ENCODE measurements at regions not wholly inside any gene's neighbourhood (a gene's known extent, or its start where the extent isn't known, plus 50 kb on each side); places are given as distances from the start of the nearest gene placed in this dataset.
A peak's percentile ranks its signal among the peaks of the same experiment; 100 is the strongest.

DNA sequence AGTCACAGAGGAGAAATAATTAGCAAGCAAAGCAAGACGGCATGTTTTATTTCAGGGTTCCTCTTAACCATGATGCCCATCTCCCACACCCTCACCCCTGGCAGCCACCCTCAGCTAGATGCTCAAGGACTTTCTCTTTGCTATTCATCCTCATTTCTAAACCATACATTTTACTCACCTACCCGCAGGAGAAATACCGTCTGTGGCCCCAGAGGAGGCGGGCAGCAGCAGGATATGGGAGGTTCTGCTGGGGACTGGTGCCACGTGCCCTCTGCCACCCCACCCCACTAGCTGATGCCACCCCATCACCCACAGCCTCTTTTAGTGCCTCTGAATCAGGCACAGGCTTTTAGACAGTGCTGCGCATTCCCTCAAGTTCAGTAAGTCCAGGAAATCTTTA, 168.7 kb upstream of the ITGB1 start:
- no peak for DNase-seq

DNA sequence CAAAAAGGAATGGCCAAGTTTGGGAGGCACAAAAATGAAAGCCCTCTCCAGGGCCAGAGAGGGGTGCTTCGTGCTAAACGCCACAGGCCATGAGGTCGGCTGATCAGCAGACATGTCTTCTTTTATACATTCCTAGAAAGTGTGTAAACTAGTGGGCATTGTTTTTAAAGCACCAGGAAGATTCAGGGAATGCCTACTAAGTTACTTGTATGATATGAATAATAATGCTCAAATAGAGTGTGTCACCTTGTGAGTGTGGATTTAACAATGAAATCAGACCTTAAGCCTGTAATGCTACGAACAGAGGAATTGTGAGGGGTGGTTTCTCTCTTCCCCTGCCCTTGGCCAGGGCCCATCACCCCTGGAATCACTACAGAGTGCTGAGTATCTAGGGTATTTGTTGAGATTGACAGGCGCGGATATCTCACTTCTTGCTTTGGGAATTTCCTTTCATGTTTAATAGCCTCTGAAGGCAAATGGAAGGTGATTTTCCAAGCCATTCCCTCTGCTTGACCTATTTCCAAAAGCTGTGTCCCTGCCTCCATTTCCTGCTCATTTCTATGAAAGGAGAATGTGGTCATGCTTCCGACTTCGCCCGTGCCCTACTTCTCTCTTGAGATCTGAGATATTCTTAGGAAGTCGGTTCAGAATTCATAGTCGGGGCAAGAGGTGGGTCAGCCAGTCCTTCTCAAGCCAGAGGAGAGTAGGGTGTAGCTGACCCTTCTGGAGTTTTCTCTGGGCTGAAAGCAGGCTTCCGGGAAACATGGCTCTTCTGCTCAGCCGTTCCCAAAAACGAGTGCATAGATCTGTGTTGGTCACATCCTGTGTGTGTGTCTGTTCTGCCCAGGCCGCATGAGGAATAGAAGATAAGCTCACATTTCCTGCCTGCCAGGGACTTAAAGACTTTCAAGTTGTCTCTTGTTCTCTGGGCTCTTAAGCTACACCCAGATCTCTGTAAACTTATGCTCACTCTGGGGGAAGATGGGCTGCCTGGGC, 167.8 kb upstream of the ITGB1 start:
- DNase-seq = no peak

GRCh38 chr10:33125111-33125510, 167.1 kb upstream of the ITGB1 start:
- no peak for DNase-seq

DNA sequence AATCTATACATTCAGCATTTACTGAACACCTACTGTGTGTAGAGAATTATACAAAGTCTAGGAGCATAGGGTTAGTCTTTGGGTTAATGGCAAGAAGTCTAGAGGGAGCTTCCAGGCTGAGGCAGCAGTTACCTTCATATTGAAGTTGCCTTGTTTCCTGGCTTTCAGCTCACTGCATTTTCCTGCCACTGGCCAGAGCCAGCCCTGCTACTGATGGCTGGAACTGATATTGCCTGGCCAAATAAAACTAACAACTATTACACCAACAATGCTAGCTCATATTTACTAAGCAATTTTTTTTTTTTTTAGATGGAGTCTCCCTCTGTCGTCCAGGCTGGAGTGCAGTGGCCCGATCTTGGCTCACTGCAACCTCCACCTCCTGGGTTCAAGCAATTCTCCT, 165.7 kb upstream of the ITGB1 start:
- no peak for DNase-seq

- DNase-seq = peak; percentile 77
Measured at GRCh38 chr10:33122014-33122809, 164.2 kb upstream of the ITGB1 start.

DNA sequence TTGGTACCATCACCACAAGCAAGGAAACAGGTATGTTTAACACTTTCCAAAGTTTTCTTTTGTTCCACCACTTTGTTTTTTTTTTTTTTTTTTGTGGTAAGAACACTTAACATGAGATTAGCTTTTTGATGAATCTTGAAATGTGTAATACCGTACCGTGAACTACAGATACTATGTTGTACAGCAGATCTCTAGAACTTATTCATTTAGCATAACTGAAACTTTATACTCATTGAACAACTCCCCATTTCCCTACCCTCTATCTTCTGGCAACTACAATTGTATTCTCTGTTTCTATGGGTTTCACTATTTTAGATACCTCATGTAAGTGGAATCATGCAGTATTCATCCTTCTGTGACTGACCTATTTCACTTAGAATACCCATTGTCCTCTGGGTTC, 162.7 kb upstream of the ITGB1 start:
- DNase-seq = no peak

DNA sequence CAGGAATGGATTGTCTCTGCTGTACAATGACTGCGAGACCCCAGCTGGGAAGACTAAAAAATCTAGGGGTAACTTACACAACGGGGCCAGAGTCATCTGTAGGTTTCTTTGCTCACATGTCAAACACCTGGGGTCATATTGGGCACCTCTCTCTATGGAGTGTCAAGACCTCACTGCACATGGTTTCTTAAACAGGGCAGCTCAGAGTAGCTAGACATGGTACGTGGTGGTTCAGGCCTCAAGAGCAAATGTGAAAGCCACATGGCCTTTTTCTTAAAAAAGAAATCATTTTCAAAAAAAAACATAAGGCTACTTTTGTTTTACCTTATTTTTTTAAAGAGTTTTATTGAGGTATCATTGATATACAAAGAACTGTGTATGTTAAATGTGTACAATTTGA, 162.2 kb upstream of the ITGB1 start:
- DNase-seq = no peak

DNA sequence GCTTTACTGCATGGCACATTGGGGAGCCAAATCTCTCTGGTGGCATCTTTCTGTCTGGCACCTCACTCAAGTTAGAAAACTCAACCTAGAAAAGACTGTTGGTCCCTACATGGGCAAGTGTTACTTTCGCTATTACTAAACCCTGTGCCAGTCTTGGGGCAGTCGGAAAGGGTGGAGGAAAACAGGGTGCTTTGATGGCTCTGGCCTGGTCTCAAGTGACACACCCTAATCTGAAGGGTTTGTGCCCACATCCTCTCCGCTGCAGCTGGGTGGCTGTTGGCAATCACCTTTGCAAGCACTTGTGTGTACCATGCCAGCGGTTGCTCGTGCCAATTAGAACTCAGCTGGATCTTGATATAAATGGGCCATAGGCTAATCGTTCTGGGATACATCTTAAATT, 159.8 kb upstream of the ITGB1 start:
- DNase-seq = no peak

DNA sequence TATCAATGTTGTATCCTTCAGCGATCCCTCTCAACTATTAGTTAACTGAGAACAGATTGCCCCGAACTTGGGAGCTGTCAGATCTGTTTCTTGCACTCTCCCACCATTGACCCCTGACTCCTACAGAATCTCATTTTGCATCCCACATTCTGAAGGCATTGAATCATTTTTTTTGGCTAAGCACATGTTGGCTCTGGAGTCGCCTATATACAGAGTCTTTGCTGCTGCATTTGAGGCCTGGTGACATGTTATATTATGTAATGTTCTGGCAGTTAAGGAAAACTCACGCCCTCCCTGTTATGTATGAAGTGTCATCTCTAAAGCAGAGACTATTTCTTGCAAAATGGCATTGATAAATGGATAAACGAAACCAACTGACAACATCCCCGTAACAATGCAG, 159.2 kb upstream of the ITGB1 start:
- DNase-seq = no peak

- peak; percentile 66 for DNase-seq
Measured at GRCh38 chr10:33115738-33116719, 158.0 kb upstream of the ITGB1 start.

GRCh38 chr10:33114451-33114952, 156.5 kb upstream of the ITGB1 start:
- no peak for DNase-seq

GRCh38 chr10:33113466-33113865, 155.4 kb upstream of the ITGB1 start:
- no peak for DNase-seq

DNA sequence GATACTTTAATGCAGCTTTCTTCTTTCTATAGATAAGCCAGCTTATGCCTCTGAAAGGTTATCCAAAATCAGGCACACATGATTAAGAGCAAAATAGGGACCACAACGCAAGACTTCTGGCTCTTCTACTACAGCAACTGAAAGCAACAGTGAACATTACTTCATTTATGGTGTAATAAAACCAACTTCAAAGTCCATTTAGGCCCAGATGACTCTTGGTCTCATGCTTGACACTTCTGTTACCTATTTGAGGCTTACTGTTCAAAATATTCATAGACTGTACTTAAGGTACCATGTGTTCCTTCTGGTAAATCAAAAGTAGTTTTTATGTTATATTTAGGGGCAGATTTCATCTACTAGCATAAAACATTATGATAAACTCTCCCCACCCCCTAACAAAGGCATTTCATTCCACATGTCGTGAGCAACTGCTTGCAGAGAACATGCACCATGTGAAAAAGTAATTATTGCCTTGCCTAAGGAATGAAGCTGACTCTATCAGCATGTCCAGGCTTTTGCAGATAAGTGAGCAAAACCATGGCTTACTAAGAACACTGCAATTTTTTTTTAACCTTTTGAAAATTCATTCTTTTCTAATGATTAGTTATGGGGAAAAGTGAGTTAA, 154.9 kb upstream of the ITGB1 start:
- DNase-seq = no peak

GRCh38 chr10:33111488-33112051, 153.5 kb upstream of the ITGB1 start:
- no peak for DNase-seq

DNA sequence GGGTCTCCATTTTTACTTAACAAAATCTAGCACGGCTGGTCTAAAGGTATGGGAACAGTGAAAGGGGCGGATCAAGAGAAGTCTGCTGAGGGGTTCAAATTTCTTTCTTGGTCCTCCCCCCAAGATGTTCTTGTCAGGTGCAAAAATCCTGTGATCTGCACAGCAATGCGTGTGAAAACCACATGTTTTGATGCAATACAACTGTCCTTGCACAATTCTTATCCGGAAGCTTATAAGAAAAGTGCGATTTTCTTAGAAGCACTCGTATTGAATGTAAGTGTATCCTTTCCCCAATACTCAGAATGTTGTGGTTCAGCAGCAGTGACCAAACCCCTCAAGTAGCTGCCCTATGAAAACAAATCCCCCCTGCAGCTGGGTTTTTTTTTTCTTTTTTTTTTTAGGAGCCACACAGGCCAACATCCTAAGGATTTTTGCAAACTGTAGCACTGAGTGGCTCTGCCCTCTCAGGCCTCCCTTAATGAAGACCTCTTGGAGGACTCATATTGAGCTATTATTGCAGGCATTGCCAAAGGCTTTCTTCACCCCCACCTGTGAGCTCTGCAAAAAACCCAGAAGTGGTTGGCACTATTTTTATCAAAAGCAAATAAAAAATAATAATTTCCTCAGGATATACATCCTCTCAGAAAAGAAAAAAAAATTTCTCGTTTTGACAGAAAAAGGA, 151.9 kb upstream of the ITGB1 start:
- no peak for DNase-seq

GRCh38 chr10:33109384-33109783, 151.4 kb upstream of the ITGB1 start:
- no peak for DNase-seq

- no peak for DNase-seq
Measured at GRCh38 chr10:33107953-33108352, 149.9 kb upstream of the ITGB1 start.

DNA sequence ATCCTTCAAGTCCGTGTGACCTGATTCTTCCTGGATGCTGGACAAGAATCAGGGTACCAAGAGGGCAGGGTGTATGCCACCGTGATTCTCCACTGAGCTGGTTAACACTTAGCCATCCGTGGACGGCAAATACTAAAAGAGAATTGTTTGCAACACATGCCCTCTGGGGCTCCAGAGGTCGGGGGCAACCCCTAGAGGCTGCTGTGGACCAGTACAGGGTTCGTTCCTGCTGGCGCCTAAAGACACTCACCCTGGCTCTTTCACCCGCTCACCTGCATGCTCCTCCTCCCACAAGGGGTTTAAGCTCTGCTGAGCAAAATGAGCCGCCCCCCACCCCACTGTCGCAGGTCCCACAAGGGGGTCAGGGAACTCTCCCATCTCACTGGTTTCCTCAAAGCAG, 148.7 kb upstream of the ITGB1 start:
- no peak for DNase-seq

DNA sequence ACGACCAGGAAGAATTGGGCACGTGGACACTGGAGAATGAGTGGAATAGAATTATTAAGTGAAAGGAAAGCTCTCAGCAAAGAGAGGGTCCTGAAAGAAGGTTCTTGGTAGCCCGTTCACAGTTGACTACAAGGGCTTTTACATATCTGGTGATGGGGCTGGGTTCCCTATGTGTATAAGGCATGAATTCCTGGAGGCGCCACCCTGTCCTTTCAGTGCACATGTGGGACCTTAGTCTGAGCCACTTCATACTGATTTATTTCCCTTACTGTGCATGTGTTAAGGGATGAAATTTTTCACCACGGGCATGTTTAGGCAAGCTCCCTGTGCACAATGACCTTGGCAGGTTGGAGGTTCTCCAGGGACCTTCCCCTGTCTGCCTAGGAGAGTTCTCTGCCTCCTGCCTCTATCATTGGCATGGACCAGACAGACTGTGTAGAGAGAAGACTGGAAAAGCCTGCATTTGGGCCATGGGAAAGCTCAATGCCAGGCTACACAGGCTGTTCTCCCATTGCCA, 145.9 kb upstream of the ITGB1 start:
- DNase-seq = no peak

DNA sequence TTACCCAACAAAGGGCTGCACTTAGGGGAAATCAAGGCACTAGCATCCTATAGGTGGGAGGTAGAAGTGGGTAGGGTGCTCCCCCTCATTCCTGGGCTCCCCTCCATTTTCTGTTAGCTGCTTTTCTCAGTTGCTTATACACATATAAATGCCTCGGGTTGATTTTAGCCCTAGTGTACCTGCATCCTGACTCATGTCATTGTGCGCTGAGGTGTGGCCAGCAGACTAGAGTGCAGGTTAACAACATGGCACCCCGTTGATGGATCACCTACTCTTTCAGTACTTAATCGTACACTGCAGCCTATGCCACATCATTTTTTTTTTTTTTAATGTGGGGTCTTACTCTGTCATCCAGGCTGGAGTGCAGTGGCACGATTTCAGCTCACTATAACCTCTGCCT, 144.0 kb upstream of the ITGB1 start:
- no peak for DNase-seq

DNA sequence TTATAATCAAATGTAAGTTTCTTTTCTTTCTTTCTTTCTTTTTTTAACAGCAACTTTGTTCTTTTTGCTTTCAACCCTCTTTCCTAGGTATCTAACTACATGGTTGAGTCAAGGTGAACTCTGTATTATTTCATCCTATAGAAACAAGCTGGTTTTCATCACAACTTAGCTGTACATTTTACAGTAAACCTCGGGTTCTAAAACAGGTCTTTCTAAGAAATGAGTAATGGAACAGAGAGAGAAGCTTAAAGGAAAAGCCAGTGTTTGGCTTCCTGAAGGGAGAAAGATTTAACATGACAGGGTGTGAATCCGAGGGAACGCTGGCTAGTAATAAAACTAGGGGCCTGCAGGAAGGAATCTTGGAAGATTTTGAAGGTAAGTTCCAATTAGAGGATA, 143.4 kb upstream of the ITGB1 start:
- DNase-seq = no peak
